GM12878 (cell line): ENCODE measurements at regions not wholly inside any gene's neighbourhood (a gene's known extent, or its start where the extent isn't known, plus 50 kb on each side); places are given as distances from the start of the nearest gene placed in this dataset.

Source experiments
- ATAC-seq: fragments of 200-7000 bp; cut with Tn5 transposase; 3 replicates; pipeline ENCODE4 v1.9.1; 2020; ENCODE audit warnings: mild to moderate bottlenecking, moderate library complexity
- BruUV-seq: library from RNA; stranded (reverse); fragments of 400-500 nt; replicated peaks from 2 replicates; lab custom pipeline; 2021; lab: Mats Ljungman, UMichigan
- CTCF ChIA-PET: fragments of 300-600 bp; sonication (Branson Sonifier 250); formaldehyde crosslinking; extraction: SDS; loops from one replicate; lab custom pipeline; 2021; ENCODE audit warnings: inconsistent platforms; lab: Yijun Ruan, JAX
- POLR2A ChIA-PET: fragments of 350-600 bp; formaldehyde crosslinking; extraction: SDS; loops from one replicate; lab custom pipeline; 2021; ENCODE audit warnings: inconsistent platforms; lab: Charles Lee
- RAD21 ChIA-PET: fragments of 300-600 bp; sonication (Branson Sonifier 250); formaldehyde crosslinking; loops from one replicate; lab custom pipeline; 2023; ENCODE audit warnings: antibody characterized with exemption; ENCODE audit not compliant: unreplicated experiment; lab: Charles Lee
- SMC1A ChIA-PET: fragments of 300-600 bp; sonication (Branson Sonifier 250); formaldehyde crosslinking; loops from one replicate; lab custom pipeline; 2023; ENCODE audit not compliant: unreplicated experiment, uncharacterized antibody; lab: Charles Lee
- DNase-seq: peaks from one replicate; pipeline ENCODE4 v3.0.0-alpha.2; 2011; ENCODE audit warnings: low read depth, low spot score
- FAIRE-seq: peaks from 3 replicates; lab custom pipeline; 2011; peaks lifted over from hg19 to GRCh38; lab: Jason Lieb, UNC
- H2AFZ ChIP-seq: 2 replicates; pipeline ENCODE4 v1.6.0; 2011; ENCODE audit warnings: low read depth, low read length, control low read depth; ENCODE audit not compliant: control insufficient read depth
- H3K27ac ChIP-seq: 2 replicates; pipeline ENCODE4 v1.5.1; 2011; ENCODE audit warnings: control low read depth; ENCODE audit not compliant: control insufficient read depth, insufficient read depth
- H3K27me3 ChIP-seq, 2 experiments: replicated peaks in 1 of 2; 2 replicates each; pipeline versions ENCODE4 v1.6.0 to v1.6.1; 2011; ENCODE audit warnings: low read length in 1 of 2; ENCODE audit not compliant: control insufficient read depth in 2 of 2, insufficient read depth in 2 of 2
- H3K36me3 ChIP-seq, 2 experiments: 2 replicates each; pipeline ENCODE4 v1.5.1; 2011; ENCODE audit warnings: low read length in 1 of 2; ENCODE audit not compliant: control insufficient read depth in 2 of 2, insufficient read depth in 2 of 2
- H3K4me1 ChIP-seq: 2 replicates; pipeline ENCODE4 v1.6.1; 2011; ENCODE audit warnings: mild to moderate bottlenecking, low read length, moderate library complexity, mixed read lengths; ENCODE audit not compliant: control insufficient read depth, insufficient read depth
- H3K4me2 ChIP-seq: 2 replicates; pipeline ENCODE4 v1.6.0; 2011; ENCODE audit warnings: control low read depth; ENCODE audit not compliant: control insufficient read depth, insufficient read depth
- H3K4me3 ChIP-seq: fragments of 200-600 bp; sonication (generic); 2 replicates; pipeline ENCODE4 v1.5.1; 2016
- H3K79me2 ChIP-seq: 2 replicates; pipeline ENCODE4 v1.6.0; 2011; ENCODE audit warnings: low read length; ENCODE audit not compliant: control insufficient read depth, insufficient read depth
- H3K9ac ChIP-seq: 2 replicates; pipeline ENCODE4 v1.8.0; 2011; ENCODE audit warnings: low read length, control low read depth, mixed read lengths; ENCODE audit not compliant: control insufficient read depth, insufficient read depth
- H3K9me3 ChIP-seq: replicated peaks from 3 replicates; pipeline ENCODE4 v1.5.1; 2011; ENCODE audit warnings: mild to moderate bottlenecking, low read length; ENCODE audit not compliant: control insufficient read depth, insufficient read depth
- H4K20me1 ChIP-seq: 2 replicates; pipeline ENCODE4 v1.6.0; 2011; ENCODE audit not compliant: control insufficient read depth, insufficient read depth
- BCL3 ChIP-seq: IDR thresholded peaks from 2 replicates; pipeline ENCODE4 v1.6.1; 2011; ENCODE audit warnings: borderline replicate concordance, low read depth, mild to moderate bottlenecking, moderate library complexity, low read length; ENCODE audit not compliant: insufficient read depth, poor library complexity, severe bottlenecking
- CEBPB ChIP-seq, 2 experiments: fragments of 150-350 bp in 1 of 2; IDR thresholded peaks; 2 replicates each; pipeline ENCODE4 v1.6.1; 2012 to 2014; ENCODE audit warnings: low read depth in 2 of 2, low read length in 2 of 2, borderline replicate concordance in 1 of 2, inconsistent platforms in 1 of 2
- E4F1 ChIP-seq: fragments of 450-650 bp; IDR thresholded peaks from 2 replicates; pipeline ENCODE4 v1.6.1; 2018; ENCODE audit warnings: borderline replicate concordance, mild to moderate bottlenecking; ENCODE audit not compliant: partially characterized antibody
- EP300 ChIP-seq, 2 experiments: fragments of 150-350 bp in 1 of 2; IDR thresholded peaks; 2 replicates each; pipeline ENCODE4 v1.6.1; 2011 to 2012; ENCODE audit warnings: low read depth in 2 of 2, low read length in 2 of 2, borderline replicate concordance in 1 of 2, improper control_type of control experiment in 1 of 2, inconsistent platforms in 1 of 2; ENCODE audit not compliant: control insufficient read depth in 1 of 2
- MLLT1 ChIP-seq: fragments of 450-650 bp; IDR thresholded peaks from 2 replicates; pipeline ENCODE4 v1.6.1; 2016; ENCODE audit warnings: mild to moderate bottlenecking
- MTA3 ChIP-seq: IDR thresholded peaks from 2 replicates; pipeline ENCODE4 v1.6.1; 2012; ENCODE audit warnings: low read length, inconsistent platforms, borderline replicate concordance
- MXI1 ChIP-seq: fragments of 150-350 bp; IDR thresholded peaks from 2 replicates; pipeline ENCODE4 v1.6.1; 2011; ENCODE audit warnings: low read depth, mild to moderate bottlenecking, inconsistent platforms, low read length, improper control_type of control experiment
- POLR2AphosphoS2 ChIP-seq: IDR thresholded peaks from 2 replicates; pipeline ENCODE4 v1.6.1; 2011; ENCODE audit warnings: low read depth, mild to moderate bottlenecking, low read length, improper control_type of control experiment, moderate library complexity
- RCOR1 ChIP-seq: conservative IDR thresholded peaks from 2 replicates; pipeline ENCODE4 v1.6.1; 2012; ENCODE audit warnings: low read depth, low read length, improper control_type of control experiment
- RELA ChIP-seq: fragments of 450-650 bp; IDR thresholded peaks from 2 replicates; pipeline ENCODE4 v1.8.0; 2014; ENCODE audit warnings: borderline replicate concordance; ENCODE audit not compliant: partially characterized antibody
- RELB ChIP-seq: fragments of 450-650 bp; IDR thresholded peaks from 2 replicates; pipeline ENCODE4 v1.6.1; 2017; ENCODE audit warnings: low read depth, mild to moderate bottlenecking, moderate library complexity
- SIN3A ChIP-seq: IDR thresholded peaks from 2 replicates; pipeline ENCODE4 v1.6.1; 2012; ENCODE audit warnings: low read depth, low read length, improper control_type of control experiment
- ZNF217 ChIP-seq: fragments of 450-650 bp; IDR thresholded peaks from 2 replicates; pipeline ENCODE4 v1.6.1; 2017; ENCODE audit warnings: antibody characterized with exemption, mild to moderate bottlenecking
- WGBS: methylation state at CpG from one replicate; pipeline ENCODE4 v1.1.6; 2016; ENCODE audit warnings: low lambda C conversion rate; ENCODE audit not compliant: insufficient replicate concordance, insufficient coverage; ENCODE audit errors: missing lambda C conversion rate; 5-methylcytosine and 5-hydroxymethylcytosine counted together
- in situ Hi-C: fragments of 300-500 bp; cut with MboI; formaldehyde crosslinking; loops from 9 replicates; pipeline ENCODE4 v1.14.3; 2018; ENCODE audit warnings: mixed read lengths
- intact Hi-C: fragments of 100-400 bp; cut with micrococcal nuclease; formaldehyde crosslinking; loops from one replicate; pipeline ENCODE4 v1.14.2; 2022; ENCODE audit not compliant: unreplicated experiment

DNA sequence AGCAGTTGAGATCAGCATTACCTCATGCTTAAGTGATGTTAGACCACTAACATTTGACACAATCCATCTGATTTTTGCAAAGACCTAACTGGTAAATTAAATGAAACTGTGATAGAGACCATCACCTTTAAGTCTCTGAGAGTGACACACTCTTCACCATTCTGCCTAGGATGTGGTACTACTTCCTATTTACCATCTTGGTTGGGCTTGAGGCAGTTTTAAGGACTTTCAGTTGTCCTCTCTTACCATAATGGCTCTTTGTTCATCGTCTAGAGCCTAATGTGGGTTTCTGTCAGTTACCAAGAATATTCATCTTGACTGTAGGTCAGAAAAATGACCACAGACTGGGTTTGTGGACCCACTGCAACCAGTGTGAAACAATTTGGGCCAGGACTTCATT lies 158.1 kb downstream of the CETN3 start:
- in situ Hi-C loops, result no loop called here
- FAIRE-seq, result no peak
- Histone ChIP-seq H2AFZ (no peak overlapping the region), H3K4me1 (no peaks in the 10 kb centered on the region), H3K4me2 (no peak overlapping the region), H4K20me1 (no peaks in the 10 kb centered on the region), H3K9me3 (no peaks in the 10 kb centered on the region; the same call in 2 of the 3 replicates), H3K9ac (no peak overlapping the region), H3K36me3 (no peaks in the 10 kb centered on the region), H3K4me3 (no peak overlapping the region), H3K27me3 (no peaks in the 10 kb centered on the region), H3K27ac (no peak overlapping the region), H3K79me2 (no peaks in the 10 kb centered on the region)
- RAD21 ChIA-PET, result no interaction called here
- POLR2A ChIA-PET, result no interaction called here
- no peak for ATAC-seq
- intact Hi-C loops, result no loop called here
- CTCF ChIA-PET, result no interaction called here
- no TSS peak for BruUV-seq
- SMC1A ChIA-PET, result interaction anchor here (1.2 kb wide), 1 partner anchor 31 kb away, joined by 3 read pairs; no protein-coding TSS in a partner anchor
- DNase-seq, result no peak
- 95% methylated on average over 1 of the region's 1 CpG for WGBS
- TF ChIP-seq BCL3, result no peak
- no peak for TF ChIP-seq RELA
- TF ChIP-seq MTA3, result no peak
- TF ChIP-seq RCOR1, result no peak
- TF ChIP-seq MLLT1, result no peak
- no peak for TF ChIP-seq EP300 (IDR thresholded peaks at IDR 0.05; ENCODE audit: borderline replicate concordance in 1 of 2, control insufficient read depth in 1 of 2, low read depth in 2 of 2, low read length in 2 of 2)
- TF ChIP-seq RELB, result no peak
- no peak for TF ChIP-seq SIN3A
- no peak for TF ChIP-seq MXI1
- TF ChIP-seq ZNF217, result no peak
- TF ChIP-seq E4F1, result no peak
- no peak for TF ChIP-seq CEBPB (IDR thresholded peaks at IDR 0.05; ENCODE audit: borderline replicate concordance in 1 of 2, low read depth in 2 of 2, low read length in 2 of 2)
- no peak for TF ChIP-seq POLR2AphosphoS2
